ENCODE measurements at regions not wholly inside any gene's neighbourhood (a gene's known extent, or its start where the extent isn't known, plus 50 kb on each side); places are given as distances from the start of the nearest gene placed in this dataset.

DNA sequence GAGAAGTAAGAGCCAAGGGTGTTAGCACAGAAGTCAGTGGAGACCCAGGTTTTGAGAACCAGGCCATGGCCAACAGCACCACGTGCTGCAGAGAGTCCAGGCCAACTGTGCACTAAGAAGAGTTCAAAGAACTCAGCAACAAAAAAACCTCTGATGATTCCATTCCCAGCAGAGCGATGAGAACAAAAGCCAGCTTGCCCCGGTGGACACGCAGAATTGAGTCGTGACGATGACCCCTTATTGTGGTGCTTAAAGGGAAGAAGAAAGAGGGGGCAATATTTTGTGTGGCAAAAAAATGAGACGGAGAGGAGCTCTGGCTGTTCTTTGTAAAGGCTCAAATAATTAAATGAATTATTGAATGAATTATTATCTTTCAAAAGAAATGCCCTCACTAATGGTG, 468.3 kb upstream of the AUTS2 start:
- Histone ChIP-seq H3K27ac (no peak overlapping the region), H2AFZ (ENCODE audit: low read depth) (no peak overlapping the region), H3K36me3 (ENCODE audit: insufficient read depth) (no peaks in the 10 kb centered on the region), H3K4me1 (ENCODE audit: low read depth, poor library complexity, severe bottlenecking) (no peaks in the 10 kb centered on the region), H3K4me3 (IDR thresholded peaks at IDR 0.05; ENCODE audit: insufficient read depth, low read depth, low read length) (no peak overlapping the region), H4K20me1 (ENCODE audit: insufficient read depth) (no peaks in the 10 kb centered on the region), H3K9ac (no peak overlapping the region), H3K79me2 (ENCODE audit: insufficient read depth, low read depth) (no peaks in the 10 kb centered on the region), H3K27me3 (ENCODE audit: insufficient read depth, low read depth) (no peaks in the 10 kb centered on the region), H3K4me2 (no peak overlapping the region)
- no peak for TF ChIP-seq CTCF (conservative IDR thresholded peaks at IDR 0.05; ENCODE audit: low read depth, low read length)

- Histone ChIP-seq H4K20me1 (ENCODE audit: insufficient read depth) (no peaks in the 10 kb centered on the region), H2AFZ (ENCODE audit: low read depth) (no peak overlapping the region), H3K27ac (no peak overlapping the region), H3K4me2 (no peak overlapping the region), H3K36me3 (ENCODE audit: insufficient read depth) (no peaks in the 10 kb centered on the region), H3K9ac (no peak overlapping the region), H3K27me3 (ENCODE audit: insufficient read depth, low read depth) (no peaks in the 10 kb centered on the region), H3K79me2 (ENCODE audit: insufficient read depth, low read depth) (no peaks in the 10 kb centered on the region), H3K4me1 (ENCODE audit: low read depth, poor library complexity, severe bottlenecking) (no peaks in the 10 kb centered on the region), H3K4me3 (IDR thresholded peaks at IDR 0.05; ENCODE audit: insufficient read depth, low read depth, low read length) (no peak overlapping the region)
- no peak for TF ChIP-seq CTCF (conservative IDR thresholded peaks at IDR 0.05; ENCODE audit: low read depth, low read length)
Observed at GRCh38 chr7:69130396-69130795, 467.9 kb upstream of the AUTS2 start.

DNA sequence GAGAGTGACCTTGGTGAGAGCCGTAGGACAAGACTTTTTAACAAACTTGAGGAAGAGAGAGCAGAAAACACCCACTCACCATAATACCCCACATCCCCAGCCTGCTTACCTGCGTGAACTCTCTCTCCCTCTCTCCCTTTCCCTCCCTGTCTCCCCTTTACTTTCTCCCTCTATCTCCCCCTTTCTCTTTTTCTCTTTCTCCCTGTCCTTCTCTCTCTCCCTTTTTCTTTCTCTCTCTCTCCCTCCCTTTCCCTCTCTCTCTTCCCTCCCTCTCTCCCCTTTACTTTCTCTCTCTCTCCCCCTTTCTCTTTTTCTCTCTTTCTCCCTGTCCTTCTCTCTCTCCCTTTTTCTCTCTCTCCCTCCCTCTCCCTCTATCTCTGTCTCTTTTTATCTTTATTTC, 464.0 kb upstream of the AUTS2 start:
- TF ChIP-seq CTCF (conservative IDR thresholded peaks at IDR 0.05; ENCODE audit: low read depth, low read length): no peak

DNA sequence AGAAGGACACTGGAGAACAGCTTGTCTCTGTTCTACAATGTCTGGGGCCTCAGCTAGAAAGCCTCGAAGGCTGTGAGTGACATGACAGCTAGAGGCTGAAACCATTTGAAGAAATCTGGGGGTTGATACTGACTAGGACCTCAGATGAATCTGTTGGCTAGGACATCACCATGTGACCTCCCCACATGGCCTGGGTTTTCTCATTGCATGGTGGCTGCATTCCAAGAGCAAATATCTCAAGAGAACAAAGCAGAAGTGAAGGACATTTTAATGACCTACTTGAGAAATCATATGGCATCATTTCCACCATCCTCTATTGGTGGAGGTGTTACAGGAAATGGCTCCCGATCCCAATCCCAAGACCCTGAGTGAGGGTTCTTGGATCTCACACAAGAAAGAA, 450.6 kb upstream of the AUTS2 start:
- no peaks in the 10 kb centered on the region for H4K20me1 ChIP-seq (ENCODE audit: insufficient read depth)
- no peaks in the 10 kb centered on the region for H3K27me3 ChIP-seq (ENCODE audit: insufficient read depth, low read depth)
- H2AFZ ChIP-seq (ENCODE audit: low read depth): no peak overlapping the region
- H3K79me2 ChIP-seq (ENCODE audit: insufficient read depth, low read depth): no peaks in the 10 kb centered on the region
- H3K36me3 ChIP-seq (ENCODE audit: insufficient read depth): no peaks in the 10 kb centered on the region
- no peak overlapping the region for H3K4me2 ChIP-seq
- no peaks in the 10 kb centered on the region for H3K4me1 ChIP-seq (ENCODE audit: low read depth, poor library complexity, severe bottlenecking)
- H3K4me3 ChIP-seq (IDR thresholded peaks at IDR 0.05; ENCODE audit: insufficient read depth, low read depth, low read length): no peak overlapping the region
- TF ChIP-seq CTCF (conservative IDR thresholded peaks at IDR 0.05; ENCODE audit: low read depth, low read length): no peak
- H3K27ac ChIP-seq: no peak overlapping the region
- H3K9ac ChIP-seq: no peak overlapping the region

More for the DNA sequence above, 464.0 kb upstream of the AUTS2 start:
- H2AFZ ChIP-seq (ENCODE audit: low read depth): no peak overlapping the region
- no peaks in the 10 kb centered on the region for H4K20me1 ChIP-seq (ENCODE audit: insufficient read depth)
- H3K79me2 ChIP-seq (ENCODE audit: insufficient read depth, low read depth): no peaks in the 10 kb centered on the region
- H3K4me3 ChIP-seq (IDR thresholded peaks at IDR 0.05; ENCODE audit: insufficient read depth, low read depth, low read length): no peak overlapping the region
- H3K4me2 ChIP-seq: no peak overlapping the region
- H3K27me3 ChIP-seq (ENCODE audit: insufficient read depth, low read depth): no peaks in the 10 kb centered on the region
- peaks cover 5% of the 10 kb centered on the region for H3K4me1 ChIP-seq (ENCODE audit: low read depth, poor library complexity, severe bottlenecking)
- no peak overlapping the region for H3K27ac ChIP-seq
- no peaks in the 10 kb centered on the region for H3K36me3 ChIP-seq (ENCODE audit: insufficient read depth)
- H3K9ac ChIP-seq: no peak overlapping the region
